IMR-90 (cell line): ENCODE measurements at regions not wholly inside any gene's neighbourhood (a gene's known extent, or its start where the extent isn't known, plus 50 kb on each side); places are given as distances from the start of the nearest gene placed in this dataset.

ENCODE experiments used
- ATAC-seq: fragments of 200-7000 bp; cut with Tn5 transposase; 2 replicates; pipeline ENCODE4 v1.9.1; 2020; ENCODE audit warnings: low read depth, mild to moderate bottlenecking, moderate library complexity
- BruUV-seq: library from RNA; stranded (reverse); fragments of 400-500 nt; replicated peaks from 2 replicates; lab custom pipeline; 2021; lab: Mats Ljungman, UMichigan
- CTCF ChIA-PET: fragments of 300-600 bp; formaldehyde crosslinking; extraction: SDS; loops from one replicate; lab custom pipeline; 2021; ENCODE audit warnings: antibody characterized with exemption; lab: Yijun Ruan, JAX
- POLR2A ChIA-PET: fragments of 300-600 bp; sonication (Branson Sonifier 250); formaldehyde crosslinking; loops from one replicate; lab custom pipeline; 2022; ENCODE audit warnings: antibody characterized with exemption; ENCODE audit not compliant: unreplicated experiment; lab: Charles Lee
- DNase-seq: peaks from one replicate; pipeline ENCODE4 v3.0.0; 2013
- H2AFZ ChIP-seq: replicated peaks from 2 replicates; pipeline ENCODE3; 2013; ENCODE audit warnings: low read length, mild to moderate bottlenecking; ENCODE audit not compliant: poor library complexity
- H2AK5ac ChIP-seq: 2 replicates; pipeline ENCODE4 v1.6.1; 2013; ENCODE audit warnings: low read depth, low read length, inconsistent platforms
- H2AK9ac ChIP-seq: replicated peaks from 2 replicates; pipeline ENCODE3; 2013; ENCODE audit warnings: mild to moderate bottlenecking, low read depth, low read length, moderate library complexity; ENCODE audit not compliant: poor library complexity
- H2BK120ac ChIP-seq: 2 replicates; pipeline ENCODE4 v1.6.1; 2013; ENCODE audit warnings: low read depth, low read length, inconsistent platforms
- H2BK15ac ChIP-seq: 3 replicates; pipeline ENCODE4 v1.6.1; 2013; ENCODE audit warnings: low read depth, low read length, inconsistent platforms
- H2BK20ac ChIP-seq: 2 replicates; pipeline ENCODE4 v1.6.1; 2013; ENCODE audit warnings: low read depth, mild to moderate bottlenecking, inconsistent platforms, low read length, moderate library complexity
- H2BK5ac ChIP-seq: 2 replicates; pipeline ENCODE4 v1.6.1; 2013; ENCODE audit warnings: mild to moderate bottlenecking, low read depth, low read length, inconsistent platforms; ENCODE audit not compliant: poor library complexity, severe bottlenecking
- H3K14ac ChIP-seq: replicated peaks from 2 replicates; pipeline ENCODE4 v1.6.1; 2013; ENCODE audit warnings: low read depth, low read length, inconsistent platforms
- H3K18ac ChIP-seq: 2 replicates; pipeline ENCODE4 v1.6.1; 2013; ENCODE audit warnings: low read depth, low read length, control low read depth
- H3K23ac ChIP-seq: 2 replicates; pipeline ENCODE4 v1.6.1; 2013; ENCODE audit warnings: low read depth, low read length, inconsistent platforms
- H3K27ac ChIP-seq: 2 replicates; pipeline ENCODE4 v1.5.1; 2013; ENCODE audit warnings: mild to moderate bottlenecking, control low read depth, low read length; ENCODE audit not compliant: insufficient read depth
- H3K27me3 ChIP-seq: 2 replicates; pipeline ENCODE4 v1.6.1; 2013; ENCODE audit warnings: low read length; ENCODE audit not compliant: control insufficient read depth, insufficient read depth
- H3K36me3 ChIP-seq: 2 replicates; pipeline ENCODE4 v1.6.1; 2013; ENCODE audit warnings: low read length, mixed read lengths; ENCODE audit not compliant: control insufficient read depth, insufficient read depth
- H3K4ac ChIP-seq: 2 replicates; pipeline ENCODE4 v1.6.1; 2013; ENCODE audit warnings: low read depth, low read length, inconsistent platforms
- H3K4me1 ChIP-seq: 2 replicates; pipeline ENCODE4 v1.6.1; 2013; ENCODE audit warnings: low read length, mixed read lengths; ENCODE audit not compliant: control insufficient read depth, insufficient read depth
- H3K4me2 ChIP-seq: 2 replicates; pipeline ENCODE4 v1.6.1; 2013; ENCODE audit warnings: low read depth, mild to moderate bottlenecking, control low read depth, low read length, moderate library complexity
- H3K4me3 ChIP-seq: 2 replicates; pipeline ENCODE4 v1.5.1; 2013; ENCODE audit warnings: low read depth, mild to moderate bottlenecking, control low read depth, low read length, moderate library complexity; ENCODE audit not compliant: insufficient read depth
- H3K56ac ChIP-seq: 2 replicates; pipeline ENCODE4 v1.6.1; 2013; ENCODE audit warnings: low read length, inconsistent platforms; ENCODE audit not compliant: insufficient read depth; ENCODE audit errors: extremely low read depth
- H3K79me1 ChIP-seq, 2 experiments: 2 replicates each; pipeline ENCODE4 v1.6.1; 2013; ENCODE audit warnings: low read length in 2 of 2, inconsistent platforms in 1 of 2, low read depth in 1 of 2
- H3K9ac ChIP-seq: 2 replicates; pipeline ENCODE4 v1.6.1; 2013; ENCODE audit warnings: low read depth, low read length, control low read depth
- H3K9me1 ChIP-seq: 2 replicates; pipeline ENCODE4 v1.6.1; 2013; ENCODE audit warnings: low read length, inconsistent platforms; ENCODE audit not compliant: insufficient read depth
- H3K9me3 ChIP-seq: 2 replicates; pipeline ENCODE4 v1.6.1; 2013; ENCODE audit warnings: low read length; ENCODE audit not compliant: control insufficient read depth, insufficient read depth
- H4K20me1 ChIP-seq: 2 replicates; pipeline ENCODE4 v1.6.1; 2013; ENCODE audit warnings: low read length, inconsistent platforms; ENCODE audit not compliant: insufficient read depth
- H4K5ac ChIP-seq: 2 replicates; pipeline ENCODE4 v1.6.1; 2013; ENCODE audit warnings: mild to moderate bottlenecking, low read depth, low read length, control low read depth
- H4K8ac ChIP-seq, 2 experiments: 2 replicates each; pipeline ENCODE4 v1.6.1; 2013; ENCODE audit warnings: low read depth in 2 of 2, low read length in 2 of 2, control low read depth in 1 of 2, inconsistent platforms in 1 of 2
- H4K91ac ChIP-seq: 2 replicates; pipeline ENCODE4 v1.6.1; 2013; ENCODE audit warnings: low read depth, low read length, inconsistent platforms; ENCODE audit not compliant: insufficient read depth
- FOS ChIP-seq: fragments of 150-350 bp; IDR thresholded peaks from 2 replicates; pipeline ENCODE4 v1.6.1; 2016; ENCODE audit warnings: low read depth, low read length
- MXI1 ChIP-seq: IDR thresholded peaks from 2 replicates; pipeline ENCODE4 v1.6.1; 2012; ENCODE audit warnings: low read depth, mild to moderate bottlenecking, low read length, moderate library complexity, borderline replicate concordance
- RAD21 ChIP-seq: IDR thresholded peaks from 2 replicates; pipeline ENCODE4 v1.6.1; 2012; ENCODE audit warnings: low read length, improper control_type of control experiment
- SMC3 ChIP-seq: fragments of 150-350 bp; IDR thresholded peaks from 2 replicates; pipeline ENCODE4 v1.6.1; 2016; ENCODE audit warnings: low read depth, mild to moderate bottlenecking, antibody characterized with exemption, low read length, moderate library complexity
- WGBS, 2 experiments: methylation state at CpG; one replicate each; pipeline versions ENCODE4 v1.1.5 to v1.1.7; 2013; ENCODE audit warnings: missing lambda C conversion rate in 2 of 2; ENCODE audit not compliant: insufficient read length in 1 of 2; ENCODE audit errors: extremely low coverage in 2 of 2; 5-methylcytosine and 5-hydroxymethylcytosine counted together
- dilution Hi-C: fragments of 300-500 bp; cut with HindIII; formaldehyde crosslinking; loops from one replicate; pipeline ENCODE4 v1.14.3; 2018; ENCODE audit warnings: low sequenced_read_pairs; ENCODE audit not compliant: unreplicated experiment
- in situ Hi-C: fragments of 300-500 bp; cut with MboI; formaldehyde crosslinking; loops from 3 replicates; pipeline ENCODE4 v1.14.3; 2019; ENCODE audit warnings: low sequenced_read_pairs, inconsistent platforms, mixed read lengths
- intact Hi-C: fragments of 100-400 bp; cut with micrococcal nuclease; formaldehyde crosslinking; loops from 2 replicates; pipeline ENCODE4 v1.10.0; 2022

DNA sequence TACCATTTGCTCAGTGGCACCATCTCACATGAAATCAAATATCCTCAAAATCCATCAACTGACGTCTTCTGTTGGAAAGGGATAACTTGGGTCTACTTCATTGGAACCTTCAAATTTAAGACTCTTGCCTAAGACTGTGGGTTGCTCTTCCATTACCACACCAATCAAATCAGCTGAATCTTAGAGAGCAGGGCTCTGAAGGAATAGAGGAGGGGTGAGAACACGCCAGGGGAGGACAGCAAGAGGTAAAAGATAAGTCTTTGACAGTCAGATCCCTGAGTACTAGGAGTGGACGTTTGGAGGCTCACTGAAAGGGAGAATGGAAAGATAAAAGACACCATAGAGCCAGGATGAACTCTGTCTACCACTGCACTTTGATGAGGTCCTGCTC is 107.5 kb downstream of the CCDC71L start:
- WGBS, 2 experiments, result 80% methylated on average over 1 of the region's 3 CpGs; no CpG with 5 or more reads in 1 of the 2 experiments
- H3K9ac ChIP-seq, result no peak overlapping the region
- H3K23ac ChIP-seq, result no peak overlapping the region
- H3K36me3 ChIP-seq, result no peaks in the 10 kb centered on the region
- no peak overlapping the region for H2AK9ac ChIP-seq
- H3K4me2 ChIP-seq, result no peak overlapping the region
- no peaks in the 10 kb centered on the region for H3K9me1 ChIP-seq
- ChIA-PET CTCF (no interaction called here), POLR2A (no interaction called here)
- no peak overlapping the region for H3K14ac ChIP-seq
- in situ Hi-C loops (no loop called here), dilution Hi-C loops (no loop called here), intact Hi-C loops (no loop called here)
- H2BK120ac ChIP-seq, result no peak overlapping the region
- H4K8ac ChIP-seq, result no peak overlapping the region
- ATAC-seq (no peak), DNase-seq (no peak)
- no peaks in the 10 kb centered on the region for H3K27me3 ChIP-seq
- H3K79me1 ChIP-seq, result no peaks in the 10 kb centered on the region
- H3K18ac ChIP-seq, result no peak overlapping the region
- H4K20me1 ChIP-seq, result no peaks in the 10 kb centered on the region
- no peak overlapping the region for H3K4ac ChIP-seq
- BruUV-seq, result no TSS peak
- H3K9me3 ChIP-seq, result no peaks in the 10 kb centered on the region
- no peak overlapping the region for H3K27ac ChIP-seq
- H3K56ac ChIP-seq, result no peak overlapping the region
- no peak overlapping the region for H3K4me3 ChIP-seq
- H4K91ac ChIP-seq, result no peak overlapping the region
- H2BK15ac ChIP-seq, result no peak overlapping the region
- H4K5ac ChIP-seq, result no peak overlapping the region
- H3K4me1 ChIP-seq, result peaks cover 4% of the 10 kb centered on the region
- no peak for TF ChIP-seq RAD21
- TF ChIP-seq SMC3, result no peak
- no peak for TF ChIP-seq MXI1
- no peak for TF ChIP-seq FOS
- H2AK5ac ChIP-seq, result no peak overlapping the region
- H2BK20ac ChIP-seq, result no peak overlapping the region
- no peak overlapping the region for H2BK5ac ChIP-seq
- H2AFZ ChIP-seq, result no peak overlapping the region
